IMR-90 (cell line): ENCODE measurements at regions not wholly inside any gene's neighbourhood (a gene's known extent, or its start where the extent isn't known, plus 50 kb on each side); places are given as distances from the start of the nearest gene placed in this dataset.

Experiments
- ATAC-seq: fragments of 200-7000 bp; cut with Tn5 transposase; 2 replicates; pipeline ENCODE4 v1.9.1; 2020; ENCODE audit warnings: low read depth, mild to moderate bottlenecking, moderate library complexity
- BruUV-seq: library from RNA; stranded (reverse); fragments of 400-500 nt; replicated peaks from 2 replicates; lab custom pipeline; 2021; lab: Mats Ljungman, UMichigan
- CTCF ChIA-PET: fragments of 300-600 bp; formaldehyde crosslinking; extraction: SDS; loops from one replicate; lab custom pipeline; 2021; ENCODE audit warnings: antibody characterized with exemption; lab: Yijun Ruan, JAX
- POLR2A ChIA-PET: fragments of 300-600 bp; sonication (Branson Sonifier 250); formaldehyde crosslinking; loops from one replicate; lab custom pipeline; 2022; ENCODE audit warnings: antibody characterized with exemption; ENCODE audit not compliant: unreplicated experiment; lab: Charles Lee
- DNase-seq: peaks from one replicate; pipeline ENCODE4 v3.0.0; 2013
- H2AFZ ChIP-seq: replicated peaks from 2 replicates; pipeline ENCODE3; 2013; ENCODE audit warnings: low read length, mild to moderate bottlenecking; ENCODE audit not compliant: poor library complexity
- H2AK5ac ChIP-seq: 2 replicates; pipeline ENCODE4 v1.6.1; 2013; ENCODE audit warnings: low read depth, low read length, inconsistent platforms
- H2AK9ac ChIP-seq: replicated peaks from 2 replicates; pipeline ENCODE3; 2013; ENCODE audit warnings: mild to moderate bottlenecking, low read depth, low read length, moderate library complexity; ENCODE audit not compliant: poor library complexity
- H2BK120ac ChIP-seq: 2 replicates; pipeline ENCODE4 v1.6.1; 2013; ENCODE audit warnings: low read depth, low read length, inconsistent platforms
- H2BK15ac ChIP-seq: 3 replicates; pipeline ENCODE4 v1.6.1; 2013; ENCODE audit warnings: low read depth, low read length, inconsistent platforms
- H2BK20ac ChIP-seq: 2 replicates; pipeline ENCODE4 v1.6.1; 2013; ENCODE audit warnings: low read depth, mild to moderate bottlenecking, inconsistent platforms, low read length, moderate library complexity
- H2BK5ac ChIP-seq: 2 replicates; pipeline ENCODE4 v1.6.1; 2013; ENCODE audit warnings: mild to moderate bottlenecking, low read depth, low read length, inconsistent platforms; ENCODE audit not compliant: poor library complexity, severe bottlenecking
- H3K14ac ChIP-seq: replicated peaks from 2 replicates; pipeline ENCODE4 v1.6.1; 2013; ENCODE audit warnings: low read depth, low read length, inconsistent platforms
- H3K18ac ChIP-seq: 2 replicates; pipeline ENCODE4 v1.6.1; 2013; ENCODE audit warnings: low read depth, low read length, control low read depth
- H3K23ac ChIP-seq: 2 replicates; pipeline ENCODE4 v1.6.1; 2013; ENCODE audit warnings: low read depth, low read length, inconsistent platforms
- H3K27ac ChIP-seq: 2 replicates; pipeline ENCODE4 v1.5.1; 2013; ENCODE audit warnings: mild to moderate bottlenecking, control low read depth, low read length; ENCODE audit not compliant: insufficient read depth
- H3K27me3 ChIP-seq: 2 replicates; pipeline ENCODE4 v1.6.1; 2013; ENCODE audit warnings: low read length; ENCODE audit not compliant: control insufficient read depth, insufficient read depth
- H3K36me3 ChIP-seq: 2 replicates; pipeline ENCODE4 v1.6.1; 2013; ENCODE audit warnings: low read length, mixed read lengths; ENCODE audit not compliant: control insufficient read depth, insufficient read depth
- H3K4ac ChIP-seq: 2 replicates; pipeline ENCODE4 v1.6.1; 2013; ENCODE audit warnings: low read depth, low read length, inconsistent platforms
- H3K4me1 ChIP-seq: 2 replicates; pipeline ENCODE4 v1.6.1; 2013; ENCODE audit warnings: low read length, mixed read lengths; ENCODE audit not compliant: control insufficient read depth, insufficient read depth
- H3K4me2 ChIP-seq: 2 replicates; pipeline ENCODE4 v1.6.1; 2013; ENCODE audit warnings: low read depth, mild to moderate bottlenecking, control low read depth, low read length, moderate library complexity
- H3K4me3 ChIP-seq: 2 replicates; pipeline ENCODE4 v1.5.1; 2013; ENCODE audit warnings: low read depth, mild to moderate bottlenecking, control low read depth, low read length, moderate library complexity; ENCODE audit not compliant: insufficient read depth
- H3K56ac ChIP-seq: 2 replicates; pipeline ENCODE4 v1.6.1; 2013; ENCODE audit warnings: low read length, inconsistent platforms; ENCODE audit not compliant: insufficient read depth; ENCODE audit errors: extremely low read depth
- H3K79me1 ChIP-seq, 2 experiments: 2 replicates each; pipeline ENCODE4 v1.6.1; 2013; ENCODE audit warnings: low read length in 2 of 2, inconsistent platforms in 1 of 2, low read depth in 1 of 2
- H3K9ac ChIP-seq: 2 replicates; pipeline ENCODE4 v1.6.1; 2013; ENCODE audit warnings: low read depth, low read length, control low read depth
- H3K9me1 ChIP-seq: 2 replicates; pipeline ENCODE4 v1.6.1; 2013; ENCODE audit warnings: low read length, inconsistent platforms; ENCODE audit not compliant: insufficient read depth
- H3K9me3 ChIP-seq: 2 replicates; pipeline ENCODE4 v1.6.1; 2013; ENCODE audit warnings: low read length; ENCODE audit not compliant: control insufficient read depth, insufficient read depth
- H4K20me1 ChIP-seq: 2 replicates; pipeline ENCODE4 v1.6.1; 2013; ENCODE audit warnings: low read length, inconsistent platforms; ENCODE audit not compliant: insufficient read depth
- H4K5ac ChIP-seq: 2 replicates; pipeline ENCODE4 v1.6.1; 2013; ENCODE audit warnings: mild to moderate bottlenecking, low read depth, low read length, control low read depth
- H4K8ac ChIP-seq, 2 experiments: 2 replicates each; pipeline ENCODE4 v1.6.1; 2013; ENCODE audit warnings: low read depth in 2 of 2, low read length in 2 of 2, control low read depth in 1 of 2, inconsistent platforms in 1 of 2
- H4K91ac ChIP-seq: 2 replicates; pipeline ENCODE4 v1.6.1; 2013; ENCODE audit warnings: low read depth, low read length, inconsistent platforms; ENCODE audit not compliant: insufficient read depth
- NFE2L2 ChIP-seq: fragments of 150-350 bp; IDR thresholded peaks from 2 replicates; pipeline ENCODE4 v1.6.1; 2016; ENCODE audit warnings: low read depth, mild to moderate bottlenecking, low read length
- RFX5 ChIP-seq: IDR thresholded peaks from 2 replicates; pipeline ENCODE4 v1.8.0; 2012; ENCODE audit warnings: low read depth, mild to moderate bottlenecking, low read length, moderate library complexity
- WGBS, 2 experiments: methylation state at CpG; one replicate each; pipeline versions ENCODE4 v1.1.5 to v1.1.7; 2013; ENCODE audit warnings: missing lambda C conversion rate in 2 of 2; ENCODE audit not compliant: insufficient read length in 1 of 2; ENCODE audit errors: extremely low coverage in 2 of 2; 5-methylcytosine and 5-hydroxymethylcytosine counted together
- dilution Hi-C: fragments of 300-500 bp; cut with HindIII; formaldehyde crosslinking; loops from one replicate; pipeline ENCODE4 v1.14.3; 2018; ENCODE audit warnings: low sequenced_read_pairs; ENCODE audit not compliant: unreplicated experiment
- in situ Hi-C: fragments of 300-500 bp; cut with MboI; formaldehyde crosslinking; loops from 3 replicates; pipeline ENCODE4 v1.14.3; 2019; ENCODE audit warnings: low sequenced_read_pairs, inconsistent platforms, mixed read lengths
- intact Hi-C: fragments of 100-400 bp; cut with micrococcal nuclease; formaldehyde crosslinking; loops from 2 replicates; pipeline ENCODE4 v1.10.0; 2022

DNA sequence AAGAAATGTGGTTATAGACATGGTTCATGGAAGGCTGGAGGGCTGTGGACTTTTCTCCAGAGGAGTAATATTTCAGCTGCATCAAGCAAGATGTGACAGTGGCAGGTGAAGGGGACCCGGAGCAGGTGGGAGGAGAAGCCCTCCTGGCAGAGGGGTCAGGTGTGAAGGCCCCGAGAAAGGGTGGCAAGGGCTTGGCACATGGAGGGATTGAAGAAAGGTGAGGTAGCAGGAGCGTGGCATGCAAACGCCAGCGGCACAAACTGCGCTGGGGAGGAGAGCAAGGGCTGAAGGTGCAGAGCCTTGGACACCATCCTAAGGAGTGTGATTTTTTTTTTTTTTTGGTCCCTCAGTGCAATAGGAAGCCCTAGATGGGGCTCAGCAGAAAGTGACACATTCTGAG, 244.6 kb downstream of the TOMM20 start:
- no peak for TF ChIP-seq RFX5
- no peak for TF ChIP-seq NFE2L2
- H2BK5ac ChIP-seq: no peak overlapping the region
- no peak overlapping the region for H3K18ac ChIP-seq
- no TSS peak for BruUV-seq
- 92% methylated on average over 6 of the region's 6 CpGs; no CpG with 5 or more reads in 1 of the 2 experiments for WGBS, 2 experiments
- no peak overlapping the region for H3K27ac ChIP-seq
- H2AK9ac ChIP-seq: no peak overlapping the region
- H3K9me1 ChIP-seq: no peaks in the 10 kb centered on the region
- no peak overlapping the region for H3K23ac ChIP-seq
- ChIA-PET POLR2A (no interaction called here), CTCF (no interaction called here)
- no peaks in the 10 kb centered on the region for H3K36me3 ChIP-seq
- H2AFZ ChIP-seq: no peak overlapping the region
- no peak overlapping the region for H2AK5ac ChIP-seq
- H3K56ac ChIP-seq: no peak overlapping the region
- no peak overlapping the region for H2BK15ac ChIP-seq
- no peak overlapping the region for H4K8ac ChIP-seq
- no peak overlapping the region for H3K14ac ChIP-seq
- ATAC-seq (no peak), DNase-seq (no peak)
- no peak overlapping the region for H4K5ac ChIP-seq
- in situ Hi-C loops (no loop called here), dilution Hi-C loops (no loop called here), intact Hi-C loops (no loop called here)
- no peaks in the 10 kb centered on the region for H3K27me3 ChIP-seq
- H4K20me1 ChIP-seq: no peaks in the 10 kb centered on the region
- H3K4me1 ChIP-seq: peaks cover 1% of the 10 kb centered on the region; the same call in 1 of the 2 replicates
- H3K4me3 ChIP-seq: no peak overlapping the region
- H4K91ac ChIP-seq: no peak overlapping the region
- no peak overlapping the region for H3K4me2 ChIP-seq
- no peak overlapping the region for H3K4ac ChIP-seq
- peaks cover 3% of the 10 kb centered on the region; the same call in 1 of the 2 replicates for H3K9me3 ChIP-seq
- no peak overlapping the region for H3K9ac ChIP-seq
- no peaks in the 10 kb centered on the region for H3K79me1 ChIP-seq
- no peak overlapping the region for H2BK20ac ChIP-seq
- no peak overlapping the region for H2BK120ac ChIP-seq
